Heart right ventricle (tissue), 16 donors: ENCODE measurements at regions not wholly inside any gene's neighbourhood (a gene's known extent, or its start where the extent isn't known, plus 50 kb on each side); places are given as distances from the start of the nearest gene placed in this dataset.
"Not testable (repeated sequence)": the region's sequence is repeated elsewhere in the genome, so short reads cannot be mapped to it uniquely, and the experiment has no call there.

ENCODE experiments used
- ATAC-seq, 8 donors: fragments of 200-7000 bp; cut with Tn5 transposase; one replicate each; pipeline ENCODE4 v1.9.1; 2020; ENCODE audit warnings: mild to moderate bottlenecking in 8 of 8, moderate library complexity in 8 of 8, moderate number of reproducible peaks in 1 of 8
- DNase-seq, 2 donors: peaks; one replicate each; pipeline ENCODE4 v3.0.0-alpha.2; 2020
- H3K27ac ChIP-seq, 10 donors: fragments of 200-600 bp; sonication (generic) in 2 of 10; one replicate each; pipeline versions ENCODE4 v1.5.0 to v1.8.0; 2020 to 2022; ENCODE audit warnings: mild to moderate bottlenecking in 3 of 10
- H3K27me3 ChIP-seq, 7 donors: fragments of 200-600 bp; one replicate each; pipeline ENCODE4 v1.8.0; 2021 to 2022; ENCODE audit warnings: mild to moderate bottlenecking in 2 of 7
- H3K36me3 ChIP-seq, 9 donors: fragments of 200-600 bp; sonication (generic) in 1 of 9; one replicate each; pipeline versions ENCODE4 v1.5.0 to v1.8.0; 2020 to 2022; ENCODE audit warnings: mild to moderate bottlenecking in 2 of 9
- H3K4me1 ChIP-seq, 9 donors: fragments of 200-600 bp; sonication (generic) in 1 of 9; one replicate each; pipeline versions ENCODE4 v1.5.0 to v1.8.0; 2020 to 2022; ENCODE audit warnings: mild to moderate bottlenecking in 4 of 9
- H3K4me3 ChIP-seq, 10 donors: fragments of 200-600 bp; sonication (generic) in 2 of 10; one replicate each; pipeline versions ENCODE4 v1.5.0 to v1.8.0; 2020 to 2022; ENCODE audit warnings: mild to moderate bottlenecking in 7 of 10, moderate library complexity in 2 of 10
- H3K9me3 ChIP-seq, 11 donors: fragments of 200-600 bp in 10 of 11; sonication (generic) in 2 of 11; one replicate each; pipeline versions ENCODE4 v1.5.0 to v1.8.0; 2013 to 2022; ENCODE audit warnings: mild to moderate bottlenecking in 2 of 11, control low read depth in 1 of 11, moderate library complexity in 1 of 11
- WGBS, 2 donors: extraction: QIAGEN DNeasy Blood & Tissue Kit; methylation state at CpG; one replicate each; pipeline ENCODE4 v1.1.7; 2013; ENCODE audit warnings: inconsistent platforms in 1 of 2; 5-methylcytosine and 5-hydroxymethylcytosine counted together
- intact Hi-C, 10 donors: fragments of 100-400 bp; cut with DNase I; formaldehyde crosslinking; loops; one replicate each; pipeline versions ENCODE4 v1.11.1 to v1.14.2; 2022
- donor health status: Arrhythmogenic right ventricular cardiomyopathy.
- donor health status: ischemic (EF 13 %, LVEDD 7.1; RV severe dilation, severe dysfunction).
- donor health status: healthy with polysubstance abuse.
- donor health status: DM: no; HTN: yes; CAD: no.
- donor health status: DM: no; HTN: no; CAD: no.
- donor health status: ischemic (EF 25% LVEDD 6.9; RV normal size, moderate dysfunction).
- donor health status: ischemic (EF 25% LVEDD 5.7; RV mildly dilated, moderate dysfunction).
- donor health status: healthy.
- donor health status: DM: yes; HTN: yes; CAD: no.
- donor health status: Ischemic cardiomyopathy.
- donor health status: ischemic (EF 35%, LVEDD 5.7; RV mildly dilated, moderate dysfunction).
- donor health status: nonischemic (EF 11% LVEDD 7.7; RV severe dilation, severe dysfunction).
- donor health status: DM: yes; HTN: yes; CAD: no.
- donor health status: PGD.
- donor health status: ischemic (EF 29% LVEDD 5.4; RV normal size, mild dysfunction).
- donor health status: nonischemic (EF 23%, LVEDD 6.1; RV moderate dilation, normal function).

DNA sequence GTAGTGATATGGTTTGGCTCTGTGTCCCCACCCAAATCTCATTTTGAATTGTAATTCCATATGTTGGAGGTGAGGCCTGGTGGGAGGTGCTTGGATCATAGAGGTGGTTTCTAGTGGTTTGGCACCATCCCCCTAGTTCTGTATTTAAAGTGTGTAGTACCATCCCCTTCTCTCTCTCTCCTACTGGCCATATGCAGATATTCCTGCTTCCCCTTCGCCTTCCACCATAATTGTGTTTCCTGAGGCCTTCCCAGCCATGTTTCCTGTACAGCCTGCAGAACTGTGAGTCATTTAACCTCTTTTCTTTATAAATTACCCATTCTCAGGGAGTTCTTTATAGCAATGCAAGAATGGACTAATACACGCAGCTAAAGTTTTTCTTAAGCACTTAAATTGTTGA is 340.0 kb downstream of the ANAPC1 start:
- DNase-seq, H3K4me3 ChIP-seq, intact Hi-C loops, H3K27ac ChIP-seq, ATAC-seq, H3K27me3 ChIP-seq, H3K36me3 ChIP-seq, H3K4me1 ChIP-seq, H3K9me3 ChIP-seq: not testable (repeated sequence)
- 25 to 48% methylated on average over 1 of the region's 2 CpGs for whole genome bisulfite sequencing, 2 donors

DNA sequence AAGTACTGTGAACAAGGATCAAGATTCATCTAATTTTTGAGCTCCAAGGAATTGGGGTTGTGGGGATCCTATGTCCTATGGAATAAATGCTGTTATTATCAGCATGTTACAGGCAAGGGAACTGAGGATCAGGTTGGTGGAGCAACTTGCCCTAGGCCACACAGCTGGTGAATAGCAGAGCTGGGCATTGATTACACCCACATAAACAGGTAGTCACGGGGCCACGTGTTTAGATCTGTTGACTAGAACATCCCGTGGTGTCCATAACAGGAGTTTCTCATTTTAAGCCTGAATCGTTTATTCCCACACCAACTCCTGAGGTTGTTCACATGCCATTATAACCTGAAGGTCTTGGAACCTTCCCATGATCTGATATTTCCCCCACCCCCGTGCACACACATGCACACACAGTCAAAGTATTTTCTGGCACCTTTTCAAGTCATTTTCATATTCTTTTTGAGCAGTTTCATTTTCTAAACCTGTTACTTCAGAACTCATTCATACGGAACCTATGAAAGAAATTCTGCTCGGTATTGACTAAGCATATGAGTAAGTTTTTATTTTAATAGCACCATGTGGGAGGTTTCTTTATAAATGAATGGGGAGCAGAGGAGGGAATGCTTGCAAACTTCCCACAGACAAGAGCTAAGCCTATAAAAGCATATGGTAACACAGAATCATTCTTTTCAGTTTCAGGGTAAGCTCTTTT is 338.1 kb downstream of the ANAPC1 start:
- DNase-seq, H3K4me3 ChIP-seq, ATAC-seq, H3K4me1 ChIP-seq, H3K36me3 ChIP-seq, intact Hi-C loops, H3K27ac ChIP-seq, H3K9me3 ChIP-seq, H3K27me3 ChIP-seq: not testable (repeated sequence)
- WGBS, 2 donors: 84 to 92% methylated on average over 5 of the region's 7 CpGs

DNA sequence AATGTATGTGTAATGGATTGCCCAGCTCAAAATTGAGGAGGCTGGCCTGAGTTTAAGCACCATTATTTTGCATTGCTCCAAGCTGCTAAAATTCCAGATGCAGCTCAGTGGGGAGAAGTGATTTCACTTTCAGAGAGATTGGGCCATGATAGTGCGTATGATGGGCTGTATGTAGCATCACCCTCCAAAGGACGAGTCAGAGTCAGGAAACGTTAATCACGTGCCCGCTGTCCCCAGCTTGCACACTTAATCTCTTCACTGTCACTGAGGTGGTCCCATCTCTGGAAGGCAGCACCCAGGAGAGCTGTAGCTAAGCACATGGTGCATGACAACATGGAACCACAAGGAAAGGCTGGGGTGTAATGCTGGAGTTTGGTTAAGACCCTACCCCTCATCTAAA is 337.4 kb downstream of the ANAPC1 start:
- DNase-seq, intact Hi-C loops, H3K9me3 ChIP-seq, H3K36me3 ChIP-seq, H3K27me3 ChIP-seq, ATAC-seq, H3K27ac ChIP-seq, H3K4me3 ChIP-seq, H3K4me1 ChIP-seq: not testable (repeated sequence)
- WGBS, 2 donors: 85 to 86% methylated on average over 5 of the region's 5 CpGs

DNA sequence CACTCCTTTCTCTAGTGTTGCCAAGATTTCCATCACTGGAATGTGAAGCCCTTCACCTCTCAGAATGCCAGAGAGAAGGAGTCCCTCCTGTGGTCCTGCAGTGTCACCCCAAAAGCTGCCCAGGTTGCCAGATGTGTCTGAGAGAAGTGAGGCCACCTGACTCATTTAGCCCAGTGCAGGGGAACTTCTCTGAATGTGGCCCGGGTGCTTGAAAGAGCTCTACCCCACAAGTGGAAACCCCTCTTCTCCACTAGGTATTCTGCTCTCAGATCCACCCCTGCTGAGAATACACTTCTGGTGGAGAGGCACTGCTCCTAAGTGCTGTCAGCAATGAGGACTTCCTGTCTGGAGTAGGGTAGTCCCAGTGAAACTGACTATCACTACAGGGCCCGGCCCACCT is 334.8 kb downstream of the ANAPC1 start:
- intact Hi-C loops, H3K9me3 ChIP-seq, DNase-seq, H3K4me3 ChIP-seq, H3K27ac ChIP-seq, ATAC-seq, H3K4me1 ChIP-seq, H3K27me3 ChIP-seq, H3K36me3 ChIP-seq: not testable (repeated sequence)
- 71 to 81% methylated on average over 1 of the region's 2 CpGs for WGBS, 2 donors

DNA sequence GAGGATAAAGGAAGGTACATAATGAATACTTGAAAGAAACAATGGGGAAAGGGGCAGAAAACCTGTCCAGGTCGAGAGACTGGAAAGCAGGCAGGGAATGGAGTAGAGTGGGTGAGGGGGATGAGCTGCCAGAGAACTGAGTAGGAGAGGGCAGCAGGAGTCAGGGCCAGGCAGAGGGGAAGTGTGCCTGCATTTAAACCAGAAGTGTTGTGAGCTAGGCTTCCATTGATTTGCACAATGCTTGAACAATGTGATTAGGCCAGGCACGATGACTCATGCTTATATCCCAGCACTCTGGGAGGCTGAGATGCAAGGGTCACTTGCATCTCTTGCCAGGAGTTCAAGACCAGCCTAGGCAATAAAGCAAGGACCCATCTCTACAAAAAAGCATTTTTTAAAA is 332.6 kb downstream of the ANAPC1 start:
- H3K9me3 ChIP-seq, H3K27ac ChIP-seq, H3K4me3 ChIP-seq, H3K27me3 ChIP-seq, H3K4me1 ChIP-seq, intact Hi-C loops, H3K36me3 ChIP-seq, DNase-seq: not testable (repeated sequence)
- ATAC-seq: peak in 1 of 8 donors; percentile 33
- 33 to 75% methylated on average over 1 to 2 of the region's 2 CpGs for WGBS, 2 donors

DNA sequence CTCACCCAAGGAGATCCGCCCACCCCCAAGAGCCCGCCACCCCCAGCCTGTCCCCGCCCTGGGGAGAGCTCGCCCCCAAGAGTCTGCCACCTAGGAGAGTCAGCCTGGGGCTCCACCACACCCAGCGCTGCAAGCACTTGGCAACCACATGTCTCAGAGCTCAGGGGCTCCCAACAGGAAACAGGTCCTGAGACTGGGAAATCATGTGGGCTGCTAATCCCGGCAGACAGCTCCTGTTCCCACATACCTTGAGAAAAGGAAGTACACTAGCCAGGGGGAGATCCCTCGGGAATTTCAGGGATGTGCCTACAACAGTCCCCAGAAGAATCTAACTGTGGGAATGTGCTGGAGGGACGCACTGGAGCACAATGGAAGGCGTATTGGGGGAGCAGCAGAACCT is 331.4 kb downstream of the ANAPC1 start:
- intact Hi-C loops, H3K9me3 ChIP-seq, H3K4me1 ChIP-seq, H3K4me3 ChIP-seq, H3K27me3 ChIP-seq, H3K36me3 ChIP-seq, H3K27ac ChIP-seq, DNase-seq: not testable (repeated sequence)
- ATAC-seq: peak; percentile 56 to 96 (median 92)
- WGBS, 2 donors: 68% methylated on average over 3 of the region's 9 CpGs; no CpG with 5 or more reads in 1 of the 2 donors

DNA sequence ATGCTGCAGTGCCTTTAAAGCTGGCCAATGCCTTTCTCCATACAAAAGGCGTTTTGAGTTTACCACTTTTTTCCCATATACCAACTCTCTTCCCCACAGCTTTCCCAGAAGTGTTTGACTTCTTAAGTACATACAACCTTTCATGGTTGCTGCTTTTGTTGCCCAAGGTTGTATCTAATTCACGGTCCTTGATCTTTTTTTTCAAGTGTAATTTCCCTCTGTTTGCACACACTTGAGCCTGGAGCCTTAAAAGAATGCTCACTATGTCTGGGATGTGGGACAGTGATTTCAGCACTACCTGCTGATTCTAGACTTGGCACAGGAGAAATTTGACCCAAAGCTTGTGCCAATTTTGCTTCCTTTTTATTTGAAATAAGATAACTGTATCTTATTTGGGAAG is 324.7 kb downstream of the ANAPC1 start:
- DNase-seq, H3K4me1 ChIP-seq, ATAC-seq, H3K27me3 ChIP-seq, H3K36me3 ChIP-seq, intact Hi-C loops, H3K9me3 ChIP-seq, H3K27ac ChIP-seq, H3K4me3 ChIP-seq: not testable (repeated sequence)
- 52 to 60% methylated on average over 1 of the region's 2 CpGs for WGBS, 2 donors

DNA sequence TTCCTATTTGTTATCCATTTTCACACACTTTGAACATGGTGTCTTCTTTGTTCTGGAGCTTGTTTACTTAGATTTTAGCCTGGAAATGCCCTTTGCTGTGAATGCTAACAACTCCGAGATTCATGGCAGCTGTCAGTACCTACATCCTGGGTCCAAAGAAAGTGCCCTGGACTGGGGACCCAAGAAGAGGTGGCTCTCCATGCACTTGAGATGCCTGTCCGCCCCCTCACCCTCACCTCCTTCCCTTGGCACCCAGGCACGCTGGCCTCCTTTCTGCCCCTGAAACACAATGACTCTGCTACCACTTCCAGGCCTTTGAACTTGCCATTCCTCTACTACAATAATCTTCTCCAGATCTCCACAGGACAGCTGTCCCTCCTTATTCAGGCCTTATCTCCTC is 324.2 kb downstream of the ANAPC1 start:
- H3K27ac ChIP-seq, intact Hi-C loops, H3K36me3 ChIP-seq, H3K9me3 ChIP-seq, H3K4me3 ChIP-seq, H3K27me3 ChIP-seq, H3K4me1 ChIP-seq, ATAC-seq, DNase-seq: not testable (repeated sequence)
- WGBS, 2 donors: 87 to 100% methylated on average over 1 of the region's 3 CpGs

DNA sequence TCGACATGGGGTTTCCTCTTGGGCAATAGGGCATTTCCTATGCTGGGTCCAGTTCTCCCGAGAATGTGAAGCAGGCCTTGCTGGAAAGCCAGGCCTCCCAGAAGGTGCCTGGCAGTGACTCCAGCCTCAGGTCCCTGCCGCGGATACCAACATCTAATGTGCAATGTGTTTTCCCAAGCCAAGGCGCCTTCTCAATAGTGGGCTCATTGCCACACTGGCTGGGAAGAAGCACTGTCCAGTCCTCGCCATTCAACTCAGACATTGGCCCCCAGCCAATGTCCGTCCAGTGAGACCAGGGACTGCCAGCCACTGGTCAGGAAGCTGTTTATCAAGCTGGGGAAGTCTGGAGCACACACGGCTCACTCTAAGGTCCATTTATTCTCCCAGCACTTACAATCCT is 317.9 kb downstream of the ANAPC1 start:
- intact Hi-C loops, H3K4me1 ChIP-seq, H3K27ac ChIP-seq, H3K4me3 ChIP-seq, H3K36me3 ChIP-seq, H3K27me3 ChIP-seq, H3K9me3 ChIP-seq: not testable (repeated sequence)
- ATAC-seq: peak; percentile 79 to 95 (median 91)
- DNase-seq: peak; percentile 46 to 48
- 33 to 51% methylated on average over 8 of the region's 8 CpGs for WGBS, 2 donors

DNA sequence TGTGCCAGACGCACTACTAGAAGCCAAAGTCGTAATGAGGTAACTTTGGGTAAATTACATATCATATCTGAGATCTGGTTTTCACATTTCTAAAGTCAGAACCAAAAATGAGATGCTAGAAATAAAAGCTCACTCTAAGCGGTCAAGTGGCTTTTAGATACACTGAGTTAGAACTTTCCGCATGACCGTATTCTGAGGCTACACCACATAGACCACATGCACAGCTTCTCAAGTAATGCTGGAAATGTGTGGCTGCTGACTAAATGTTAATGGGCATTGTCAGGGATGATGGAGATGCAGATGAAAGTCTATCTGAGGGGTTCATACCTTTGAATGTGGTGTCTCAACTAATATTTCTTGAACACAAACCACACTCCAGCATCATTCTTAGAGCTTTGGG is 316.8 kb downstream of the ANAPC1 start:
- H3K4me1 ChIP-seq, intact Hi-C loops, H3K27me3 ChIP-seq, DNase-seq, H3K36me3 ChIP-seq, H3K9me3 ChIP-seq, H3K4me3 ChIP-seq, ATAC-seq, H3K27ac ChIP-seq: not testable (repeated sequence)
- WGBS, 2 donors: 75 to 79% methylated on average over 4 to 5 of the region's 5 CpGs

DNA sequence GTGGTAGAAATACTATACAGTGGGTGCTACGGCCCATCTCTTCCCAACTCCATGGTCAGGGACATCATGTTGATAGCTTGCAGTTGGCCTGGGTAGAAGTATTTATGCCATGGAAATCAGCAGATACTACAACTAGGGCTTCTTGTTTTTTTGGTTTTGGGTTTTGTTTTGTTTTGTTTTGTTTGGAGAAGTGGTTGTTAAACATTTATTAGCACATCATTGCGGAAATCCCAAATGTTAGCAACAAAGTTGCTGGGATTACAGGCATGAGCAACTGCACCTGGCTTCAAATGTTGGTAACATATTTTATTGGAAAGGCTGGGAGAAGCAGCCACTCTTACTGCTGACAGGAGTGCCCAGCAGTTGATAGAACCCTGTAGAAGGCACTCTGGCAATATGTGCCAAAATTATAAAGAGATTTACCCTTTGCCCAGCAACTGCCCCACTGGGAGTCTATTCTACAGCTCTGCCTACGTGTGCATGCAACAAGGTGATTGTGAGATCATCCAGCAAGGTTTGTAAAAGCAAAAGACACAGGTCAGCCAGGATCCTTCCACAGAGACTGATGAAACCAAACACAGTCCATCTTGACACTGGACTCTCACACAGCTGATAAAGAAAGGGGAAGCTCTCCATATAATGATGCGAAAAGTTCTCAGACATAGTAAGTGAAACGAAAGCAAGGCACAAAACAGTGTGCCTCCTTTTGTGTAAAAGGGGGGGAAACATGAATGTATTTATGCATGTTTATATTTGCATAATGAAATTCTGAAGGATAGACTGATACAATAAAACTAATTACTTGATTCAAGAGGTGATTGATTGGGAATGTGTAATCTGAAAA is 314.4 kb downstream of the ANAPC1 start:
- H3K27ac ChIP-seq, H3K9me3 ChIP-seq, H3K4me1 ChIP-seq, DNase-seq, H3K27me3 ChIP-seq, H3K4me3 ChIP-seq, H3K36me3 ChIP-seq, ATAC-seq, intact Hi-C loops: not testable (repeated sequence)
- WGBS, 2 donors: 68 to 71% methylated on average over 4 of the region's 5 CpGs
